ENCODE measurements at regions not wholly inside any gene's neighbourhood (a gene's known extent, or its start where the extent isn't known, plus 50 kb on each side); places are given as distances from the start of the nearest gene placed in this dataset.

- TF ChIP-seq POLR2A (IDR thresholded peaks at IDR 0.05), result no peak
- no peak for TF ChIP-seq CTCF (IDR thresholded peaks at IDR 0.05)
Observed at GRCh38 chr6:120230008-120230407, 880.4 kb upstream of the MAN1A1 start.

Measured in Peyer's patch (tissue), 4 donors.